Right cardiac atrium (tissue), 5 donors: ENCODE measurements at regions not wholly inside any gene's neighbourhood (a gene's known extent, or its start where the extent isn't known, plus 50 kb on each side); places are given as distances from the start of the nearest gene placed in this dataset.

Experiments
- ATAC-seq, 2 donors: fragments of 200-7000 bp; cut with Tn5 transposase; one replicate each; pipeline versions ENCODE4 v1.8.0 to v1.9.1; 2020; ENCODE audit warnings: moderate library complexity in 2 of 2, mild to moderate bottlenecking in 1 of 2
- DNase-seq, 3 donors: peaks; one replicate each; pipeline ENCODE4 v3.0.0-alpha.2; 2020
- H3K27ac ChIP-seq: one replicate; pipeline ENCODE4 v1.5.1; 2013; ENCODE audit warnings: mild to moderate bottlenecking, low read length, control low read depth, moderate library complexity
- H3K27me3 ChIP-seq: one replicate; pipeline ENCODE4 v1.6.1; 2013; ENCODE audit not compliant: control insufficient read depth, insufficient read depth
- H3K4me1 ChIP-seq: one replicate; pipeline ENCODE4 v1.6.1; 2013; ENCODE audit warnings: low read length; ENCODE audit not compliant: control insufficient read depth, insufficient read depth
- H3K4me3 ChIP-seq: one replicate; pipeline ENCODE4 v1.5.1; 2013; ENCODE audit warnings: low read length, control low read depth
- H3K9me3 ChIP-seq: one replicate; pipeline ENCODE4 v1.6.1; 2013; ENCODE audit warnings: low read length; ENCODE audit not compliant: control insufficient read depth
- WGBS: extraction: QIAGEN DNeasy Blood & Tissue Kit; methylation state at CpG from one replicate; pipeline ENCODE4 v1.1.7; 2013; 5-methylcytosine and 5-hydroxymethylcytosine counted together
- intact Hi-C, 4 donors: fragments of 100-400 bp; cut with DNase I; formaldehyde crosslinking; loops; one replicate each; pipeline versions ENCODE4 v1.11.0 to v1.14.0; 2022 to 2023
- donor health status: healthy with polysubstance abuse.
- donor health status: DM: no; HTN: yes; CAD: no.
- donor health status: DM: no; HTN: no; CAD: no.
- donor health status: DM: no; HTN: yes; CAD: no; lungs with severe emphysema.
- donor health status: DM: yes; HTN: yes; CAD: no.

- no peak overlapping the region for H3K4me3 ChIP-seq
- WGBS, result 73% methylated on average over 5 of the region's 5 CpGs
- intact Hi-C loops, result no loop called here
- DNase-seq (no peak), ATAC-seq (no peak)
- H3K4me1 ChIP-seq, result no peaks in the 10 kb centered on the region
- H3K27ac ChIP-seq, result no peak overlapping the region
- no peaks in the 10 kb centered on the region for H3K9me3 ChIP-seq
- no peaks in the 10 kb centered on the region for H3K27me3 ChIP-seq
Measured at GRCh38 chr11:93959663-93960062, 61.5 kb upstream of the HEPHL1 start.

GRCh38 chr11:93963072-93963471 is 58.1 kb upstream of the HEPHL1 start:
- no peak for ATAC-seq
- WGBS, result 70% methylated on average over 2 of the region's 2 CpGs

GRCh38 chr11:93967258-93967657 is 53.9 kb upstream of the HEPHL1 start:
- Histone ChIP-seq H3K9me3 (no peaks in the 10 kb centered on the region), H3K4me3 (no peak overlapping the region), H3K27me3 (no peaks in the 10 kb centered on the region), H3K4me1 (no peaks in the 10 kb centered on the region), H3K27ac (no peak overlapping the region)
- WGBS, result 93% methylated on average over 4 of the region's 4 CpGs
- DNase-seq (no peak), ATAC-seq (no peak)
- intact Hi-C loops, result no loop called here

More at GRCh38 chr11:93963072-93963471, 58.1 kb upstream of the HEPHL1 start:
- Histone ChIP-seq H3K27me3 (no peaks in the 10 kb centered on the region), H3K4me3 (no peak overlapping the region), H3K9me3 (no peaks in the 10 kb centered on the region), H3K27ac (no peak overlapping the region), H3K4me1 (no peaks in the 10 kb centered on the region)
- no peak for DNase-seq
- intact Hi-C loops, result no loop called here

DNA sequence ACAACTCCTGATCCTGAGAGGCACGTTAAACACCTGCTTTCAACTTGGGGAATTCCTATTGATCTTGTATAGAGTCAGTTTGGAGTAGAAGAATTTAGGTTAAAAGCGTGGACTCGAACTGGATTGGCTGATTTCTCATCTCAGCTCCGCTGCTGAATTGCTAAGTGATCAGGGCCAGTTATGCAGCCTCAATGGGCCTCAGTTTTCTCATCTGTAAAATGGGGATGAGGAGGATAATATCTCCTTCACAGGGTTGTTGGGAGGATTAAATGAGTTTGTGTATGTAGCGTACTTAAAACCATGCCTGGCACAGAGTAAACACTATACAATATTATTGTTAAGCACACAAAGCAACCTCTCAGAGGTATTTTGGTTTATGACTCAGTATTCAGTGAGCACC is 53.2 kb upstream of the HEPHL1 start:
- Histone ChIP-seq H3K27ac (no peak overlapping the region), H3K9me3 (no peaks in the 10 kb centered on the region), H3K4me3 (no peak overlapping the region), H3K4me1 (no peaks in the 10 kb centered on the region), H3K27me3 (no peaks in the 10 kb centered on the region)
- DNase-seq (no peak), ATAC-seq (no peak)
- intact Hi-C loops, result no loop called here
- WGBS, result 85% methylated on average over 5 of the region's 5 CpGs

DNA sequence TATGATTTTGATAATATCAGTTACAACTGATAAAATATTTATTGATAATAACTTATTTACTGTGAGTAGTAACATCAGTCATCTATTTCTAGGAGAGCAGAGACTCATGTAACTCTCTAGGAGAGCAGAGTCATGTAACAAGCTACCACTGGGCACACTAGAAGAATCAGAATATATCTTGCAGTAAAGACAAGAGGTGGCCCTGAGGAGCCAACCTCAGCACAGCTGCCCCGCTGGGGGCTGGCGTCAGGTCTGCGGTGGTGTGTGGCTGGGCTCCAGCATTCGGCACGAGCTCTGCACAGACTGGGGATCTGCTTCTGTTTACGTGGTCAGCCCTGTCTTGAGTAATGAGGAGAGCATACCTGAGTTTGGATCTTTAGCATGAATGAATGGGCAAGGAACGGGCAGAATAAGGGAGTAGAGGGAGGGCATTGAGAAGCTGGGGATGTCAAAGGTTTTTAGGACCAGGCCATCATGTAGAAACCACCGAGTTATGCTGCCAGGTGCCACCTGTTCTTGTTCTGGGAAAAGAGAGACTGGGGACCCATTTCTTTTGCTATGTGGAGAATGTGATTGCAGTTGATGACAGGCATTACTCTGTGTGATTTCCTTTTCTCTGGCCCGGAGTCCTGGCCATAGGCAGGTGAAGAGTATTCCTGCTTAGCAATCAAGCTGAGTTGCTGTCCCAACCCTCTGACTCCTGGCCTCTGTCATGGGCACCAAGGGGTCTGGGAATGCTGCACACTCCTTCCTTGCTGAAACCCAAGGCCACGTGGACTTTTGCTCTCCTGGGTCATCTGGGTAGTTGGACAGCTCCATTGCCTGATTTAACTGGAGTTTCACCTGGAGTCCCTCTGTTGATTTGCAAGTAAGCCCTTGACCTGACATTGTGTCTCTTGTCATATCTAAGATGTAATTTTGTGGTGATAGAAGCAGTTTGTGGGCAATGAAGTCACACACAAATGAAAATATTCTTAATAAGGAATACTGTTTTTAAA is 50.9 kb upstream of the HEPHL1 start:
- Histone ChIP-seq H3K27ac (no peak overlapping the region), H3K9me3 (no peaks in the 10 kb centered on the region), H3K4me1 (no peaks in the 10 kb centered on the region), H3K27me3 (no peaks in the 10 kb centered on the region), H3K4me3 (no peak overlapping the region)
- no peak for ATAC-seq
- intact Hi-C loops, result no loop called here
- 73% methylated on average over 10 of the region's 10 CpGs for WGBS
- no peak for DNase-seq
